Body of pancreas (tissue), 4 donors: ENCODE measurements at regions not wholly inside any gene's neighbourhood (a gene's known extent, or its start where the extent isn't known, plus 50 kb on each side); places are given as distances from the start of the nearest gene placed in this dataset.
"Not testable (repeated sequence)": the region's sequence is repeated elsewhere in the genome, so short reads cannot be mapped to it uniquely, and the experiment has no call there.

Source experiments
- POLR2A ChIP-seq, 3 donors: fragments of 450-650 bp; IDR thresholded peaks; one replicate each; pipeline ENCODE4 v1.6.1; 2016; ENCODE audit warnings: antibody characterized with exemption in 3 of 3, mild to moderate bottlenecking in 2 of 3
- TF ChIP-seq, protein P1 (sequence below), 7 experiments: fragments of 450-650 bp in 4 of 7; fragments of 200-600 bp in 3 of 7; sonication (generic) in 3 of 7; IDR thresholded peaks; one replicate each; pipeline ENCODE4 v1.5.1; 2016 to 2019; ENCODE audit warnings: antibody characterized with exemption in 7 of 7

GRCh38 chr6:51159260-51159659 is 340.6 kb downstream of the TFAP2B start:
- TF ChIP-seq, protein P1, sequence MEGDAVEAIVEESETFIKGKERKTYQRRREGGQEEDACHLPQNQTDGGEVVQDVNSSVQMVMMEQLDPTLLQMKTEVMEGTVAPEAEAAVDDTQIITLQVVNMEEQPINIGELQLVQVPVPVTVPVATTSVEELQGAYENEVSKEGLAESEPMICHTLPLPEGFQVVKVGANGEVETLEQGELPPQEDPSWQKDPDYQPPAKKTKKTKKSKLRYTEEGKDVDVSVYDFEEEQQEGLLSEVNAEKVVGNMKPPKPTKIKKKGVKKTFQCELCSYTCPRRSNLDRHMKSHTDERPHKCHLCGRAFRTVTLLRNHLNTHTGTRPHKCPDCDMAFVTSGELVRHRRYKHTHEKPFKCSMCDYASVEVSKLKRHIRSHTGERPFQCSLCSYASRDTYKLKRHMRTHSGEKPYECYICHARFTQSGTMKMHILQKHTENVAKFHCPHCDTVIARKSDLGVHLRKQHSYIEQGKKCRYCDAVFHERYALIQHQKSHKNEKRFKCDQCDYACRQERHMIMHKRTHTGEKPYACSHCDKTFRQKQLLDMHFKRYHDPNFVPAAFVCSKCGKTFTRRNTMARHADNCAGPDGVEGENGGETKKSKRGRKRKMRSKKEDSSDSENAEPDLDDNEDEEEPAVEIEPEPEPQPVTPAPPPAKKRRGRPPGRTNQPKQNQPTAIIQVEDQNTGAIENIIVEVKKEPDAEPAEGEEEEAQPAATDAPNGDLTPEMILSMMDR (IDR thresholded peaks at IDR 0.05) = not testable (repeated sequence)
- TF ChIP-seq POLR2A (IDR thresholded peaks at IDR 0.05) = not testable (repeated sequence)
